GM23338 (cell line): ENCODE measurements at regions not wholly inside any gene's neighbourhood (a gene's known extent, or its start where the extent isn't known, plus 50 kb on each side); places are given as distances from the start of the nearest gene placed in this dataset.

ENCODE experiments used
- ATAC-seq: fragments of 200-7000 bp; cut with Tn5 transposase; 3 replicates; pipeline ENCODE4 v1.9.1; 2020
- DNase-seq: peaks from one replicate; pipeline ENCODE4 v3.0.0-alpha.2; 2015; ENCODE audit warnings: low spot score
- H2AFZ ChIP-seq: fragments of 200-600 bp; sonication (generic); 2 replicates; pipeline ENCODE4 v1.8.0; 2016; ENCODE audit warnings: antibody characterized with exemption, mild to moderate bottlenecking, moderate library complexity
- H3F3A ChIP-seq: fragments of 200-600 bp; sonication (generic); replicated peaks from 2 replicates; pipeline ENCODE4 v1.8.0; 2017; ENCODE audit warnings: antibody characterized with exemption, mixed run types, low read depth
- H3K27ac ChIP-seq: fragments of 200-600 bp; sonication (generic); 2 replicates; pipeline ENCODE4 v1.6.1; 2016; ENCODE audit warnings: low read depth
- H3K27me3 ChIP-seq: fragments of 200-600 bp; sonication (generic); 2 replicates; pipeline ENCODE4 v1.8.0; 2016; ENCODE audit warnings: mild to moderate bottlenecking, mixed run types, moderate library complexity; ENCODE audit not compliant: insufficient read depth
- H3K36me3 ChIP-seq: fragments of 200-600 bp; sonication (generic); 2 replicates; pipeline ENCODE4 v1.8.0; 2016; ENCODE audit warnings: mild to moderate bottlenecking; ENCODE audit not compliant: insufficient read depth
- H3K4me1 ChIP-seq: fragments of 200-600 bp; sonication (generic); 2 replicates; pipeline ENCODE4 v1.8.0; 2016; ENCODE audit warnings: mild to moderate bottlenecking, moderate library complexity; ENCODE audit not compliant: insufficient read depth
- H3K4me2 ChIP-seq: fragments of 200-600 bp; sonication (generic); 2 replicates; pipeline ENCODE4 v1.7.1; 2017; ENCODE audit warnings: mixed run types
- H3K4me3 ChIP-seq: fragments of 200-600 bp; sonication (generic); 2 replicates; pipeline ENCODE4 v1.6.1; 2016; ENCODE audit warnings: mixed run types
- H3K79me2 ChIP-seq: fragments of 200-600 bp; sonication (generic); replicated peaks from 2 replicates; pipeline ENCODE4 v1.8.0; 2017; ENCODE audit warnings: mild to moderate bottlenecking; ENCODE audit not compliant: insufficient read depth
- H3K9me2 ChIP-seq: fragments of 200-600 bp; sonication (generic); 2 replicates; pipeline ENCODE4 v1.8.0; 2017; ENCODE audit not compliant: insufficient read depth
- H4K20me1 ChIP-seq: fragments of 200-600 bp; sonication (generic); replicated peaks from 2 replicates; pipeline ENCODE4 v1.8.0; 2017; ENCODE audit warnings: mild to moderate bottlenecking; ENCODE audit not compliant: insufficient read depth
- H3K27ac Mint-ChIP-seq: 2 replicates; pipeline ENCODE4 v1.8.0; 2020; ENCODE audit warnings: inconsistent platforms, mild to moderate bottlenecking, moderate library complexity, mixed read lengths
- H3K27me3 Mint-ChIP-seq: 3 replicates; pipeline ENCODE4 v1.8.0; 2022; ENCODE audit warnings: low read depth, mild to moderate bottlenecking, moderate library complexity, mixed read lengths, inconsistent platforms; ENCODE audit not compliant: insufficient read depth, poor library complexity
- H3K36me3 Mint-ChIP-seq: 3 replicates; pipeline ENCODE4 v1.8.0; 2021; ENCODE audit warnings: low read depth, mild to moderate bottlenecking, inconsistent platforms, moderate library complexity, mixed read lengths
- H3K4me1 Mint-ChIP-seq: 3 replicates; pipeline ENCODE4 v1.8.0; 2020; ENCODE audit warnings: mild to moderate bottlenecking, inconsistent platforms, mixed read lengths
- H3K4me3 Mint-ChIP-seq: 3 replicates; pipeline ENCODE4 v1.8.0; 2021; ENCODE audit warnings: moderate library complexity, mild to moderate bottlenecking, inconsistent platforms, mixed read lengths
- H3K9me3 Mint-ChIP-seq: 3 replicates; pipeline ENCODE4 v1.8.0; 2020; ENCODE audit warnings: moderate library complexity, mild to moderate bottlenecking, inconsistent platforms, mixed read lengths
- CREB1 ChIP-seq: fragments of 250-450 bp; sonication (Bioruptor Pico); IDR thresholded peaks from 2 replicates; pipeline ENCODE4 v1.5.0; 2020; ENCODE audit warnings: low read depth, mild to moderate bottlenecking, moderate library complexity
- CTCF ChIP-seq, 2 experiments: fragments of 200-600 bp in 1 of 2; sonication (generic) in 1 of 2; conservative IDR thresholded peaks; 2 replicates each; pipeline versions ENCODE4 v1.5.1 to v1.6.1; 2016 to 2017; ENCODE audit warnings: antibody characterized with exemption in 2 of 2, low read depth in 2 of 2, mild to moderate bottlenecking in 2 of 2, moderate library complexity in 1 of 2
- ETS1 ChIP-seq: IDR thresholded peaks from 2 replicates; pipeline ENCODE4 v1.6.1; 2016; ENCODE audit warnings: antibody characterized with exemption
- EZH2 ChIP-seq: fragments of 200-600 bp; sonication (generic); IDR thresholded peaks from one replicate; pipeline ENCODE4 v1.8.0; 2017; ENCODE audit warnings: antibody characterized with exemption, mild to moderate bottlenecking, low read depth; ENCODE audit not compliant: unreplicated experiment
- EZH2phosphoT487 ChIP-seq: fragments of 200-600 bp; sonication (generic); IDR thresholded peaks from one replicate; pipeline ENCODE4 v1.8.1; 2018; ENCODE audit warnings: antibody characterized with exemption; ENCODE audit not compliant: unreplicated experiment
- JUNB ChIP-seq: IDR thresholded peaks from one replicate; pipeline ENCODE4 v1.6.1; 2016; ENCODE audit warnings: antibody characterized with exemption; ENCODE audit not compliant: unreplicated experiment
- NANOG ChIP-seq: IDR thresholded peaks from 2 replicates; pipeline ENCODE4 v1.6.1; 2016; ENCODE audit warnings: antibody characterized with exemption, borderline replicate concordance
- POLR2AphosphoS5 ChIP-seq: IDR thresholded peaks from 2 replicates; pipeline ENCODE4 v1.6.1; 2016; ENCODE audit warnings: antibody characterized with exemption, low read depth
- STAT1 ChIP-seq: IDR thresholded peaks from one replicate; pipeline ENCODE4 v1.6.1; 2016; ENCODE audit warnings: antibody characterized with exemption; ENCODE audit not compliant: unreplicated experiment
- ZNF114 ChIP-seq: fragments of 250-450 bp; sonication (Bioruptor Pico); IDR thresholded peaks from 2 replicates; pipeline ENCODE4 v1.5.0; 2020; ENCODE audit warnings: mild to moderate bottlenecking, moderate library complexity
- ZNF331 ChIP-seq: fragments of 250-450 bp; sonication (Bioruptor Pico); IDR thresholded peaks from 2 replicates; pipeline ENCODE4 v1.5.0; 2020; ENCODE audit warnings: low read depth, mild to moderate bottlenecking, moderate library complexity
- TF ChIP-seq, protein P1 (sequence below): IDR thresholded peaks from one replicate; pipeline ENCODE4 v1.6.1; 2018; ENCODE audit warnings: antibody characterized with exemption; ENCODE audit not compliant: unreplicated experiment

DNA sequence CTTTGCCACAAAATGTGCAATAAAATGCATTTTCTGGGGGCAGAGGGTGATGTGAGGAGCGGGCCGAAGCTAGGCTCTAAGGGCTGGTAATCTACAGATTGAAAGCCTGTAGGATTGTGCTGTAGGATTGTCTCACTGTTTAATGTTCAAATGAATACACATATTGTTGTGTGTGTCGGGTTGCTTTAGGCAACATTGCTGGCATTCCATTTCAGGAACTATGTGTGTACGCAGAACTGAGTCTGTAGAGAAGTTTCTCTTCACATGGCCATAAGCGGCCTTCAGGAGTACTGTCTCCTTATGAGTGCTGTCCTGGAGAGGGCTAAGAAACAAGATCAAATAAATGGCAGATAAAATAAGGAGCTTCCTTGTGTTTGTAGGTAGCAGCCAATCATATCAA lies 540.2 kb downstream of the GATA3 start (continued):
- no peak for TF ChIP-seq CTCF (conservative IDR thresholded peaks at IDR 0.05; ENCODE audit: low read depth in 2 of 2)
- no peak for TF ChIP-seq NANOG
- TF ChIP-seq JUNB: no peak

DNA sequence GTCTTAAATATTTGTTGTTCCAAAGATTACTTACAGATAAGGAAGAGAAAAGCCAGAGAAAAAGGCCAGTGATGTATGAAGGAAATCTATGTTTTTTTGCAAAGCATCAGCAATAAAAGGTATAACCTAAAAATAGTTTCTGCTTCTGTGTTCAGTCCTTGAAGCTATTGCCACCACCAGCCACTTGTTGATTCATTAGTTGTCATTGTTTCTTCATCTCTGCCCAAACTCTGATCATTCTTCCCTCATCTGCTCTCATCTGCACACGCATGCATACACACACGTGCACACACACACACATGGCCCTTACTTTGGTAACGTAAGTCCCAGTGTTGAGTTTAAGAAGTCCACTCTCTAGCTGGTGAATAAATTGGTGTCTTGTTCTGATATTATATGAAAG lies 540.7 kb downstream of the GATA3 start:
- no peak overlapping the region for H2AFZ ChIP-seq
- no peaks in the 10 kb centered on the region for H3K79me2 ChIP-seq
- H3F3A ChIP-seq: no peaks in the 10 kb centered on the region
- Mint-ChIP-seq H3K9me3 (no peaks in the 10 kb centered on the region; the same call in 2 of the 3 replicates), H3K4me3 (no peak overlapping the region), H3K36me3 (no peaks in the 10 kb centered on the region), H3K27ac (no peak overlapping the region), H3K4me1 (peaks cover 4% of the 10 kb centered on the region; the same call in 2 of the 3 replicates), H3K27me3 (no peaks in the 10 kb centered on the region)
- H3K27me3 ChIP-seq: no peaks in the 10 kb centered on the region
- H3K4me3 ChIP-seq: no peak overlapping the region
- H3K36me3 ChIP-seq: no peaks in the 10 kb centered on the region
- no peak overlapping the region for H3K4me2 ChIP-seq
- no peaks in the 10 kb centered on the region for H4K20me1 ChIP-seq
- no peaks in the 10 kb centered on the region for H3K4me1 ChIP-seq
- no peak overlapping the region for H3K27ac ChIP-seq
- H3K9me2 ChIP-seq: no peaks in the 10 kb centered on the region; the same call in 1 of the 2 replicates
- no peak for TF ChIP-seq STAT1
- no peak for TF ChIP-seq EZH2phosphoT487
- TF ChIP-seq EZH2: no peak
- no peak for TF ChIP-seq JUNB
- ATAC-seq (no peak), DNase-seq (no peak)

- Mint-ChIP-seq H3K27me3 (no peaks in the 10 kb centered on the region), H3K4me3 (no peak overlapping the region), H3K27ac (no peak overlapping the region), H3K4me1 (peaks cover 4% of the 10 kb centered on the region; the same call in 2 of the 3 replicates), H3K9me3 (no peaks in the 10 kb centered on the region; the same call in 2 of the 3 replicates), H3K36me3 (no peaks in the 10 kb centered on the region)
- H3K4me2 ChIP-seq: no peak overlapping the region
- H4K20me1 ChIP-seq: no peaks in the 10 kb centered on the region
- H3K79me2 ChIP-seq: no peaks in the 10 kb centered on the region
- H3K4me1 ChIP-seq: no peaks in the 10 kb centered on the region
- H3K36me3 ChIP-seq: no peaks in the 10 kb centered on the region
- H3K9me2 ChIP-seq: no peaks in the 10 kb centered on the region; the same call in 1 of the 2 replicates
- no peak overlapping the region for H3K4me3 ChIP-seq
- no peaks in the 10 kb centered on the region for H3K27me3 ChIP-seq
- no peak for DNase-seq
- no peaks in the 10 kb centered on the region for H3F3A ChIP-seq
- H3K27ac ChIP-seq: no peak overlapping the region
- no peak for ATAC-seq
- H2AFZ ChIP-seq: no peak overlapping the region
- TF ChIP-seq ZNF114 (no peak), CREB1 (CRISPR knock-in tag) (no peak), ZNF331 (CRISPR knock-in tag) (no peak), EZH2 (no peak), EZH2phosphoT487 (no peak), ETS1 (no peak), POLR2AphosphoS5 (no peak), JUNB (no peak), STAT1 (no peak), CTCF (conservative IDR thresholded peaks at IDR 0.05; ENCODE audit: low read depth in 2 of 2) (no peak)
- TF ChIP-seq, protein P1, sequence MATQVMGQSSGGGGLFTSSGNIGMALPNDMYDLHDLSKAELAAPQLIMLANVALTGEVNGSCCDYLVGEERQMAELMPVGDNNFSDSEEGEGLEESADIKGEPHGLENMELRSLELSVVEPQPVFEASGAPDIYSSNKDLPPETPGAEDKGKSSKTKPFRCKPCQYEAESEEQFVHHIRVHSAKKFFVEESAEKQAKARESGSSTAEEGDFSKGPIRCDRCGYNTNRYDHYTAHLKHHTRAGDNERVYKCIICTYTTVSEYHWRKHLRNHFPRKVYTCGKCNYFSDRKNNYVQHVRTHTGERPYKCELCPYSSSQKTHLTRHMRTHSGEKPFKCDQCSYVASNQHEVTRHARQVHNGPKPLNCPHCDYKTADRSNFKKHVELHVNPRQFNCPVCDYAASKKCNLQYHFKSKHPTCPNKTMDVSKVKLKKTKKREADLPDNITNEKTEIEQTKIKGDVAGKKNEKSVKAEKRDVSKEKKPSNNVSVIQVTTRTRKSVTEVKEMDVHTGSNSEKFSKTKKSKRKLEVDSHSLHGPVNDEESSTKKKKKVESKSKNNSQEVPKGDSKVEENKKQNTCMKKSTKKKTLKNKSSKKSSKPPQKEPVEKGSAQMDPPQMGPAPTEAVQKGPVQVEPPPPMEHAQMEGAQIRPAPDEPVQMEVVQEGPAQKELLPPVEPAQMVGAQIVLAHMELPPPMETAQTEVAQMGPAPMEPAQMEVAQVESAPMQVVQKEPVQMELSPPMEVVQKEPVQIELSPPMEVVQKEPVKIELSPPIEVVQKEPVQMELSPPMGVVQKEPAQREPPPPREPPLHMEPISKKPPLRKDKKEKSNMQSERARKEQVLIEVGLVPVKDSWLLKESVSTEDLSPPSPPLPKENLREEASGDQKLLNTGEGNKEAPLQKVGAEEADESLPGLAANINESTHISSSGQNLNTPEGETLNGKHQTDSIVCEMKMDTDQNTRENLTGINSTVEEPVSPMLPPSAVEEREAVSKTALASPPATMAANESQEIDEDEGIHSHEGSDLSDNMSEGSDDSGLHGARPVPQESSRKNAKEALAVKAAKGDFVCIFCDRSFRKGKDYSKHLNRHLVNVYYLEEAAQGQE: no peak
These were observed 542.5 kb downstream of the GATA3 start for GRCh38 chr10:8596929-8597472.
